ENCODE measurements at regions not wholly inside any gene's neighbourhood (a gene's known extent, or its start where the extent isn't known, plus 50 kb on each side); places are given as distances from the start of the nearest gene placed in this dataset.

DNA sequence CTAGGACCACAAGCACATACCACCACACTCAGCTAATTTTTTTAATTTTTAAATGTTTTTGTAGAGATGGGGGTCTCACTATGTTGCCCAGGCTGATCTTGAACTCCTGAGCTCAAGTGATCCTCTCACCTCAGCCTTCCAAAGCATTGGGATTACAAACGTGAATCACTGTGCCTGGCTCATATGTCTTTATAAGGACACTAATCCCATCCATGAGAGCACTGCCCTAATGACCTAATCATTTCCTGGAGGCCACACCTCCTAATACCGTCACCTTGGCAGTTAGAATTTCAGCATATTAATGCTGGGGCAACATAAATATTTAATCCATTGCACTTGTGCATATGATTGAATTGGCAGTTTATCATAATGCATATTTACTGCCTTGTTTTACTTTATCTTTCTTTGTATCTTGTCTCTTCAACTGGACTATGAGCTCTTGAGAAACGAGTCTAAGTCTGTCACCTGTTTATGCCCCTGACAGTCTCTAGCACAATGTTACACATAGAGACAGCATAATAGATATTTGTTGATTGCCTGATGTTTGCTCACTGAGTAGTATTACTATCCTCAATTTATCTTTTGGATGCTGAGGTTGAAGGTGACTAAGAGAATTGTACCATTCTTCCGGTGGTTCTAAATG is 172.0 kb downstream of the AASDH start:
- no peak overlapping the region for H3K4me3 ChIP-seq (ENCODE audit: low read depth, low read length)
- DNase-seq (ENCODE audit: low read depth), result no peak
- TF ChIP-seq, protein P1, sequence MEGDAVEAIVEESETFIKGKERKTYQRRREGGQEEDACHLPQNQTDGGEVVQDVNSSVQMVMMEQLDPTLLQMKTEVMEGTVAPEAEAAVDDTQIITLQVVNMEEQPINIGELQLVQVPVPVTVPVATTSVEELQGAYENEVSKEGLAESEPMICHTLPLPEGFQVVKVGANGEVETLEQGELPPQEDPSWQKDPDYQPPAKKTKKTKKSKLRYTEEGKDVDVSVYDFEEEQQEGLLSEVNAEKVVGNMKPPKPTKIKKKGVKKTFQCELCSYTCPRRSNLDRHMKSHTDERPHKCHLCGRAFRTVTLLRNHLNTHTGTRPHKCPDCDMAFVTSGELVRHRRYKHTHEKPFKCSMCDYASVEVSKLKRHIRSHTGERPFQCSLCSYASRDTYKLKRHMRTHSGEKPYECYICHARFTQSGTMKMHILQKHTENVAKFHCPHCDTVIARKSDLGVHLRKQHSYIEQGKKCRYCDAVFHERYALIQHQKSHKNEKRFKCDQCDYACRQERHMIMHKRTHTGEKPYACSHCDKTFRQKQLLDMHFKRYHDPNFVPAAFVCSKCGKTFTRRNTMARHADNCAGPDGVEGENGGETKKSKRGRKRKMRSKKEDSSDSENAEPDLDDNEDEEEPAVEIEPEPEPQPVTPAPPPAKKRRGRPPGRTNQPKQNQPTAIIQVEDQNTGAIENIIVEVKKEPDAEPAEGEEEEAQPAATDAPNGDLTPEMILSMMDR (IDR thresholded peaks at IDR 0.05; ENCODE audit: insufficient read depth, low read length), result no peak

DNA sequence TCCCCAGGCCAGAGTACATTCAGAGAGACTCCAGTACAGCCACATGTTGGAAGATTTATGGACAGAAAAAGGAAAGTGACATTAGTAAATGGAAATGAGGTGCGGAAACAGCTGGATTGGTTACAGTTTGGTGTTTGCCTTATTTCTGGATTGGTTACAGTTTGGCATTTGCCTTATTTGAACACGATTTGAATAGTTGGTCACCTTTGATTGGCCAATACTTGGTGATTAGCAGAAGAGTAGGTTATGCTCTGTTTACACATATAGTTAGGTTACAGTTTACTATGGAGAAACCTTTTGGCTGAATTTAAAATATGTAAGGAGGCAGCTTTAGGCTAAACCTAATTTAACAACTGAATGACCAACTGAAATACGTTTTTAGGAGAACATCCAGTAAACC is 173.7 kb downstream of the AASDH start:
- TF ChIP-seq, protein P1 (IDR thresholded peaks at IDR 0.05; ENCODE audit: insufficient read depth, low read length), result no peak
- no peak overlapping the region for H3K4me3 ChIP-seq (ENCODE audit: low read depth, low read length)
- DNase-seq (ENCODE audit: low read depth), result no peak

DNA sequence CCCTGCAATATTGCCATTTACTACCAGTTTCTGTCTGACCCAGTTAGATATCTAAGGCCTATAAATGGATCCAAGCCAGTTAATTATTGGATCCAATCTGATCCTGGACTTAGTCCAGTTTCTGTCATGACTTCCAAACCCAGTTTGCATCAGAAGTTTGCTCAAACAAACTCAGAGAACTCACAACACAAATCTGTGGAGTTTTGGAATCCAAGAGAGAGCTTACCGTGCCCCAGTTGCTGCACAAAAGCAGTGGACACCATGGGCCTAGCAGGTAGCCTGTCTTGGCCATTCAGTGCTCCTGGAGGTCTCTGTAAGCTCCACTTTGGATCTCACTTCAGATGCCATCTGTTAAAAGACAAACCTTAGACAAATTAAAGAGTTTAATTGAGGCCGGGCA is 174.5 kb downstream of the AASDH start:
- H3K4me3 ChIP-seq (ENCODE audit: low read depth, low read length), result no peak overlapping the region
- TF ChIP-seq, protein P1 (IDR thresholded peaks at IDR 0.05; ENCODE audit: insufficient read depth, low read length), result no peak
- DNase-seq (ENCODE audit: low read depth), result no peak

DNA sequence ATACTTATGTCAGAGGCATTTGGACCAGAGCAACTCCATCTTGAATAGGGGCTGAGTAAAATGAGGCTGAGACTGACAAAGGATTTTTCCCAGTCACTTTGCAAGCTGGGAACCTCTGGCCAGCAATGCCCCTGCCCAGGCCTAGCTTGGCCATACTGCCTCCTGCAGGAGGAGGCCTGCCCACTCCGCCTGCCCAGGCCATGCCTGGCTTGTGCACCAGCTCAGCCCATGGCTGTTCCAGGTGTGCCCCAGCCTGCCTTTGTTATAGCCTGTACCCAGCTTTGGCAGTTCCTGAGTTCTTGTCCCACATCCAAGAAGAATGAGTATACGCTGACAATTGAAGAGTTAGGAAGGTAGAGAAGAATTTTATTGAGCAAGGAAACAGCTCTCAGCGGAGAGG is 176.1 kb downstream of the AASDH start:
- TF ChIP-seq, protein P1 (IDR thresholded peaks at IDR 0.05; ENCODE audit: insufficient read depth, low read length), result no peak
- no peak for DNase-seq (ENCODE audit: low read depth)
- H3K4me3 ChIP-seq (ENCODE audit: low read depth, low read length), result no peak overlapping the region

DNA sequence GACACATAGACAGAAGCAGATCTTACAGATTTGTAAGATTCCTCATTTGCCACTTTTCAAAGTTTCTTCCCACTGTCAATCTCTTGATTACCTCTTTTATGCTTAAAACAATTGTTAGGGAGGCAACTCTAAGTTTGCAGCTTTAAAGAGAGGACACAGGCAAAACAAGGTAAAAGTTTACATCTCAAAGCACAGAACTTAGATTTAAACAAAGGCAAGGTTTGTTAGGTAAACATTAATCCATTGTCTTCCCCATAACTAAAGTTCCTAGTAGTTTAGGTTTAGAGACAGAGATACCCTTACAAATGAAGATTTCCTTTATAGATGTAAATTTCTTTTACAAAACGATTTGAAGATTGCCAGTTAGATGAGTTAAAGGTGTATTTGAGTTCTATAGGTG is 176.9 kb downstream of the AASDH start:
- H3K4me3 ChIP-seq (ENCODE audit: low read depth, low read length), result no peak overlapping the region
- DNase-seq (ENCODE audit: low read depth), result no peak
- TF ChIP-seq, protein P1 (IDR thresholded peaks at IDR 0.05; ENCODE audit: insufficient read depth, low read length), result no peak

DNA sequence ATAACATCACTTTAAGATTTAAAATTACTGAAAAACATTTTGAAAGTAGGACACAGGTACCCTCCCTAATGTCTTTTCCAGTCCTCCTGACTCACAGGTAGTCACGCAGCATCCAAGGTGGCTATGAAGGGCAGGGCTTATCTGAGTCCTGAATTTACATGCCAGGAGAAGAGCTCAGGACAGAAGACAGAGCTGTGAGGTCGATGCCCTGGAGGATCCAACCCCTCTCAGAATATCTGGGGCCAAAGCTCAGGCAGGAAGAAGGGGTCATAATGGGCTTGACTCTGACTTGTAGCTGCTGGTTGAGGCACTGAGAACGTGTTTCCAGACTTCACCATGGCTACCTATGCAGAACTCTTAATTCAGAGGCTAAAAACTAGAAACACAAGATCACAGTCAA is 177.5 kb downstream of the AASDH start:
- TF ChIP-seq, protein P1 (IDR thresholded peaks at IDR 0.05; ENCODE audit: insufficient read depth, low read length), result no peak
- no peak overlapping the region for H3K4me3 ChIP-seq (ENCODE audit: low read depth, low read length)

DNA sequence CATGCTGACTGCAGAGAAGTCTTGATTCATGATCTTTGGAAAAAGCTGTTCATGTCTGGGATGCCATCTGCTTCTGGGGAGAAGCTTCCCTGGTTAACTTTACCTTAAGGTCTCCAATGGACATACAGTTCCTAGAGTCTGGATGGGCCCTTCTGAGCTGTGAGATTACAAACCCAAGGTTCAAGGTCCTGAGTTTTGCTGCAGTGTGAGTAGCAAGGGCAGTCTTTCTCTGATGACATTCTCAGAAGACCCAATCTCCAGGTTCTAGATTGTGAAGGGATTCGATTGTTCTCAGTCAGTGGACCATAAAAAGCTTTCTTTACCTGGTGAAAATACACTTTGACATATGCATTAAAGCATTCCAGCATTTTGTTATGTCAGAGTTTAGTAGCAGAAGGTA is 179.2 kb downstream of the AASDH start:
- DNase-seq (ENCODE audit: low read depth), result no peak

More for the DNA sequence above, 177.5 kb downstream of the AASDH start:
- no peak for DNase-seq (ENCODE audit: low read depth)

More for the DNA sequence above, 179.2 kb downstream of the AASDH start:
- H3K4me3 ChIP-seq (ENCODE audit: low read depth, low read length), result no peak overlapping the region
- TF ChIP-seq, protein P1 (IDR thresholded peaks at IDR 0.05; ENCODE audit: insufficient read depth, low read length), result no peak

Measured in fibroblast of the aortic adventitia (primary cell).